ENCODE measurements at regions not wholly inside any gene's neighbourhood (a gene's known extent, or its start where the extent isn't known, plus 50 kb on each side); places are given as distances from the start of the nearest gene placed in this dataset.

- Histone ChIP-seq H3K36me3 (ENCODE audit: insufficient read depth, low read length) (no peaks in the 10 kb centered on the region; the same call in 1 of the 2 replicates), H3K4me3 (ENCODE audit: low read depth, low read length) (no peak overlapping the region), H3K27me3 (ENCODE audit: insufficient read depth, low read length) (no peaks in the 10 kb centered on the region), H2AFZ (ENCODE audit: low read length, unreplicated experiment) (no peak overlapping the region), H3K27ac (ENCODE audit: low read depth, low read length) (no peak overlapping the region), H3K79me2 (ENCODE audit: control insufficient read depth, insufficient read depth, low read length, unreplicated experiment) (no peaks in the 10 kb centered on the region), H3K4me1 (ENCODE audit: control insufficient read depth, insufficient read depth, low read length, unreplicated experiment) (peaks cover 2% of the 10 kb centered on the region)
Measured at GRCh38 chr13:63948045-63948444, 2532.4 kb upstream of the PCDH20 start.

- no peaks in the 10 kb centered on the region for H3K36me3 ChIP-seq (ENCODE audit: insufficient read depth, low read length)
- no peaks in the 10 kb centered on the region for H3K79me2 ChIP-seq (ENCODE audit: control insufficient read depth, insufficient read depth, low read length, unreplicated experiment)
- H3K4me1 ChIP-seq (ENCODE audit: control insufficient read depth, insufficient read depth, low read length, unreplicated experiment): peaks cover 11% of the 10 kb centered on the region
- H2AFZ ChIP-seq (ENCODE audit: low read length, unreplicated experiment): no peak overlapping the region
- H3K27ac ChIP-seq (ENCODE audit: low read depth, low read length): no peak overlapping the region
- H3K4me3 ChIP-seq (ENCODE audit: low read depth, low read length): no peak overlapping the region
- no peaks in the 10 kb centered on the region for H3K27me3 ChIP-seq (ENCODE audit: insufficient read depth, low read length)
Measured at GRCh38 chr13:63944911-63945310, 2529.3 kb upstream of the PCDH20 start.

- H3K4me3 ChIP-seq (ENCODE audit: low read depth, low read length): no peak overlapping the region
- H2AFZ ChIP-seq (ENCODE audit: low read length, unreplicated experiment): no peak overlapping the region
- H3K4me1 ChIP-seq (ENCODE audit: control insufficient read depth, insufficient read depth, low read length, unreplicated experiment): peaks cover 11% of the 10 kb centered on the region
- no peaks in the 10 kb centered on the region for H3K27me3 ChIP-seq (ENCODE audit: insufficient read depth, low read length)
- H3K27ac ChIP-seq (ENCODE audit: low read depth, low read length): no peak overlapping the region
- H3K36me3 ChIP-seq (ENCODE audit: insufficient read depth, low read length): no peaks in the 10 kb centered on the region
- H3K79me2 ChIP-seq (ENCODE audit: control insufficient read depth, insufficient read depth, low read length, unreplicated experiment): no peaks in the 10 kb centered on the region
Measured at GRCh38 chr13:63942372-63942771, 2526.7 kb upstream of the PCDH20 start.

GRCh38 chr13:63938851-63939250 lies 2523.2 kb upstream of the PCDH20 start:
- H3K36me3 ChIP-seq (ENCODE audit: insufficient read depth, low read length): no peaks in the 10 kb centered on the region
- no peak overlapping the region for H3K4me3 ChIP-seq (ENCODE audit: low read depth, low read length)
- peak overlapping the region; percentile 81 for H3K27ac ChIP-seq (ENCODE audit: low read depth, low read length)
- H3K27me3 ChIP-seq (ENCODE audit: insufficient read depth, low read length): no peaks in the 10 kb centered on the region
- H3K4me1 ChIP-seq (ENCODE audit: control insufficient read depth, insufficient read depth, low read length, unreplicated experiment): peaks cover 11% of the 10 kb centered on the region
- no peaks in the 10 kb centered on the region for H3K79me2 ChIP-seq (ENCODE audit: control insufficient read depth, insufficient read depth, low read length, unreplicated experiment)
- no peak overlapping the region for H2AFZ ChIP-seq (ENCODE audit: low read length, unreplicated experiment)

GRCh38 chr13:63910511-63910910 lies 2494.9 kb upstream of the PCDH20 start:
- Histone ChIP-seq H3K27me3 (ENCODE audit: insufficient read depth, low read length) (no peaks in the 10 kb centered on the region), H3K79me2 (ENCODE audit: control insufficient read depth, insufficient read depth, low read length, unreplicated experiment) (no peaks in the 10 kb centered on the region), H3K36me3 (ENCODE audit: insufficient read depth, low read length) (no peaks in the 10 kb centered on the region), H2AFZ (ENCODE audit: low read length, unreplicated experiment) (no peak overlapping the region), H3K27ac (ENCODE audit: low read depth, low read length) (no peak overlapping the region), H3K4me1 (ENCODE audit: control insufficient read depth, insufficient read depth, low read length, unreplicated experiment) (no peaks in the 10 kb centered on the region), H3K4me3 (ENCODE audit: low read depth, low read length) (no peak overlapping the region)

- Histone ChIP-seq H3K4me3 (ENCODE audit: low read depth, low read length) (no peak overlapping the region), H3K36me3 (ENCODE audit: insufficient read depth, low read length) (no peaks in the 10 kb centered on the region), H3K27ac (ENCODE audit: low read depth, low read length) (no peak overlapping the region), H3K4me1 (ENCODE audit: control insufficient read depth, insufficient read depth, low read length, unreplicated experiment) (no peaks in the 10 kb centered on the region), H3K27me3 (ENCODE audit: insufficient read depth, low read length) (no peaks in the 10 kb centered on the region), H2AFZ (ENCODE audit: low read length, unreplicated experiment) (peak overlapping the region; percentile 11), H3K79me2 (ENCODE audit: control insufficient read depth, insufficient read depth, low read length, unreplicated experiment) (no peaks in the 10 kb centered on the region)
Measured at GRCh38 chr13:63909726-63910375, 2494.2 kb upstream of the PCDH20 start.

- no peak overlapping the region for H3K27ac ChIP-seq (ENCODE audit: low read depth, low read length)
- H3K79me2 ChIP-seq (ENCODE audit: control insufficient read depth, insufficient read depth, low read length, unreplicated experiment): no peaks in the 10 kb centered on the region
- no peaks in the 10 kb centered on the region for H3K4me1 ChIP-seq (ENCODE audit: control insufficient read depth, insufficient read depth, low read length, unreplicated experiment)
- no peak overlapping the region for H3K4me3 ChIP-seq (ENCODE audit: low read depth, low read length)
- no peak overlapping the region for H2AFZ ChIP-seq (ENCODE audit: low read length, unreplicated experiment)
- no peaks in the 10 kb centered on the region for H3K36me3 ChIP-seq (ENCODE audit: insufficient read depth, low read length)
- H3K27me3 ChIP-seq (ENCODE audit: insufficient read depth, low read length): no peaks in the 10 kb centered on the region
Measured at GRCh38 chr13:63902141-63902540, 2486.5 kb upstream of the PCDH20 start.

GRCh38 chr13:63901630-63902029 lies 2486.0 kb upstream of the PCDH20 start:
- no peaks in the 10 kb centered on the region for H3K27me3 ChIP-seq (ENCODE audit: insufficient read depth, low read length)
- H2AFZ ChIP-seq (ENCODE audit: low read length, unreplicated experiment): no peak overlapping the region
- no peaks in the 10 kb centered on the region for H3K4me1 ChIP-seq (ENCODE audit: control insufficient read depth, insufficient read depth, low read length, unreplicated experiment)

GRCh38 chr13:63900406-63900805 lies 2484.8 kb upstream of the PCDH20 start:
- H3K27me3 ChIP-seq (ENCODE audit: insufficient read depth, low read length): no peaks in the 10 kb centered on the region
- H3K27ac ChIP-seq (ENCODE audit: low read depth, low read length): no peak overlapping the region
- H3K4me1 ChIP-seq (ENCODE audit: control insufficient read depth, insufficient read depth, low read length, unreplicated experiment): no peaks in the 10 kb centered on the region
- H3K79me2 ChIP-seq (ENCODE audit: control insufficient read depth, insufficient read depth, low read length, unreplicated experiment): no peaks in the 10 kb centered on the region
- H3K36me3 ChIP-seq (ENCODE audit: insufficient read depth, low read length): no peaks in the 10 kb centered on the region
- no peak overlapping the region for H2AFZ ChIP-seq (ENCODE audit: low read length, unreplicated experiment)
- no peak overlapping the region for H3K4me3 ChIP-seq (ENCODE audit: low read depth, low read length)

More at GRCh38 chr13:63901630-63902029, 2486.0 kb upstream of the PCDH20 start:
- H3K36me3 ChIP-seq (ENCODE audit: insufficient read depth, low read length): no peaks in the 10 kb centered on the region
- H3K4me3 ChIP-seq (ENCODE audit: low read depth, low read length): no peak overlapping the region
- H3K79me2 ChIP-seq (ENCODE audit: control insufficient read depth, insufficient read depth, low read length, unreplicated experiment): no peaks in the 10 kb centered on the region
- H3K27ac ChIP-seq (ENCODE audit: low read depth, low read length): no peak overlapping the region

- Histone ChIP-seq H3K79me2 (ENCODE audit: control insufficient read depth, insufficient read depth, low read length, unreplicated experiment) (no peaks in the 10 kb centered on the region), H3K27me3 (ENCODE audit: insufficient read depth, low read length) (no peaks in the 10 kb centered on the region), H2AFZ (ENCODE audit: low read length, unreplicated experiment) (no peak overlapping the region), H3K36me3 (ENCODE audit: insufficient read depth, low read length) (no peaks in the 10 kb centered on the region), H3K4me1 (ENCODE audit: control insufficient read depth, insufficient read depth, low read length, unreplicated experiment) (no peaks in the 10 kb centered on the region), H3K27ac (ENCODE audit: low read depth, low read length) (no peak overlapping the region), H3K4me3 (ENCODE audit: low read depth, low read length) (no peak overlapping the region)
Measured at GRCh38 chr13:63896321-63896720, 2480.7 kb upstream of the PCDH20 start.

GRCh38 chr13:63882052-63882451 lies 2466.4 kb upstream of the PCDH20 start:
- H2AFZ ChIP-seq (ENCODE audit: low read length, unreplicated experiment): no peak overlapping the region
- H3K27me3 ChIP-seq (ENCODE audit: insufficient read depth, low read length): no peaks in the 10 kb centered on the region
- no peaks in the 10 kb centered on the region for H3K79me2 ChIP-seq (ENCODE audit: control insufficient read depth, insufficient read depth, low read length, unreplicated experiment)
- H3K36me3 ChIP-seq (ENCODE audit: insufficient read depth, low read length): no peaks in the 10 kb centered on the region
- H3K4me3 ChIP-seq (ENCODE audit: low read depth, low read length): no peak overlapping the region
- H3K4me1 ChIP-seq (ENCODE audit: control insufficient read depth, insufficient read depth, low read length, unreplicated experiment): no peaks in the 10 kb centered on the region
- no peak overlapping the region for H3K27ac ChIP-seq (ENCODE audit: low read depth, low read length)

Measured in ACC112 (cell line).